ENCODE measurements at regions not wholly inside any gene's neighbourhood (a gene's known extent, or its start where the extent isn't known, plus 50 kb on each side); places are given as distances from the start of the nearest gene placed in this dataset.
"Not testable (repeated sequence)": the region's sequence is repeated elsewhere in the genome, so short reads cannot be mapped to it uniquely, and the experiment has no call there.

DNA sequence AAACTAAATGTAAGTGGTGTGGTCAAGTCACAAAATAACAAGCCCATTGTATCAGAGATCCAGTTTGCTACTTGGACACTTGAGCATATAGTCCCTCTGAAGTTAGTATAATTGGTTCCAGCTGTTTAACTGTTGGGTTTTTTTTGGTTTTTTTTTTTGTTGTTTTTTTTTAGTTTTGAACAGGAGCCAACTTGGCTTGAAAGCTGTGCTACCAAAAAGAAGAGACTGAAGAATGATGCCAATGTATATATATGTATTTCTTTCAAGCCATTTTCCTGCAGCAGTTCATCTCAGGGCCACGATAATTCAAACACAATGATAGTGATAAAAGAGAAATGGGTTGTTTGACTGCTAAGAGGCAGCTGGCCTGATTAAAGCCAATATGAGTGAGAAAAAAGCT lies 138.3 kb downstream of the PCDH18 start:
- no peak for DNase-seq (ENCODE audit: low spot score)

- DNase-seq (ENCODE audit: low spot score), result no peak
Observed at GRCh38 chr4:137393044-137393443, 139.2 kb downstream of the PCDH18 start.

- peak; percentile 24 for DNase-seq (ENCODE audit: low spot score)
Observed at GRCh38 chr4:137390707-137391106, 141.6 kb downstream of the PCDH18 start.

DNA sequence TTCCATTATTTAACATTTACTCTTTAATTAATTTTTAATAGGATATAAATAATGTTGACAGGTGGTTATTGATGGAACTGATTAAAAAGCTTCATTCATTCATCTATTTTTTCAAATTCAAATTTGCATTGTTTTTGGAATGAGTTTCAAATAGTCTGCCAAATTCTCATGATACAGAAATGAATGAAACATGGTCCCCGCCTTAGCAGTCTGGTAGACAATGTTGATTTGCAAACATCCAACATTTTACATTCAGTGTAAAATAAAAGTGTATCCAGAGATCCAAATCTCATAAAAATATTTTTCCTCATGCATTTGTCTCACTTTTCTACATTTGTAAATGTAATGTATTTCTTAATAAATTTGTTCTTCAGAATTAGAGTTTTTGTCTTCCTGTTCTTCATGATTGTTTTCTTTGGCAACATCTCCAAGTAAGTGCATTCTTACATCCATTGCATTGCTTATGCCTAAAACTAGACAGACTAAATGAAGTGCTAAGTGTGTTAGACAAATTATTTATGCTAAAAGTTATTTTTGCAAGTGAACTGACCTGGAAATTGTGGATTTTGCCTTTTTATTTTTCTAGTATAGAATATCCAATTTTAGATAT lies 142.3 kb downstream of the PCDH18 start:
- no peak for DNase-seq (ENCODE audit: low spot score)

- peak; percentile 56 for DNase-seq (ENCODE audit: low spot score)
Observed at GRCh38 chr4:137387924-137388323, 144.4 kb downstream of the PCDH18 start.

GRCh38 chr4:137384476-137384875 lies 147.8 kb downstream of the PCDH18 start:
- no peak for DNase-seq (ENCODE audit: low spot score)

DNA sequence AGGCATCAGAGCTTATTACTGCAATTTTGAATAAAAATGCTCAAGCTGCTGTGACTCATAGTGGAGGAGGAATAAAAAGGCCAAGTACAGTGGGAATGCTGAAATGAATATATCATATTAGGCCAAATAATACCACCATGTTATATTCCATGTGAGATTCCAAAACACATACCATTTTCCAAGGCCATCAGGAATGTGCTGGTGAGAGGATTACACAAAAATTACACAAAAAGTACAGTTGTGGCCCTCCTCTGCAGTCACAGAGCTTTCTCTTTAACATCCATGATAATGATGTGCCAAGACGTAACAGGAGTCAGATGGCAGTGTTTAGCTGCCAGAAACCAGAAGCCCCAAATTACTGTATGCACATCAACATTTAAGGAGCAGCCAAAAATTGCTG lies 153.5 kb downstream of the PCDH18 start:
- DNase-seq (ENCODE audit: low spot score), result peak; percentile 21

DNA sequence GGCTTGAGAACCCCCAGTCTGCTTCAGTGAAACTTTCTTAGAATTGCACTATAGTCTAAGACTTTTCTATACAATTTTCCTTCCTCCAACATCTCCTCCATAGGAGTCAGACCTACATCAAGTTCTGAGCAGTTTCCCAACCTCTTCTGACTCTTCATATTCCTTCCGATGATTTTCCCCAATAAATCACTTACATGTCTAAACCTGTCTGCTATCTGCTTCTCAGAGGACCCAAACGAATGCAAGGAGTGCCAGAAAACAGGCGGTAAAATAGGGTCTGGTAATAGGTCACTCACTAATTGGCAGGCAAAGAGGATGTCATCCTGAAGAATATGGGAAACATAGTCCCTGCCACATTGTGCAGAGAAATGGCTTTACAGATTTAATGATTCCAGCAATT lies 153.9 kb downstream of the PCDH18 start:
- DNase-seq (ENCODE audit: low spot score), result no peak

GRCh38 chr4:137376312-137376711 lies 156.0 kb downstream of the PCDH18 start:
- no peak for DNase-seq (ENCODE audit: low spot score)

- peak; percentile 19 for DNase-seq (ENCODE audit: low spot score)
Observed at GRCh38 chr4:137375111-137375850, 157.0 kb downstream of the PCDH18 start.

GRCh38 chr4:137370679-137371078 lies 161.6 kb downstream of the PCDH18 start:
- DNase-seq (ENCODE audit: low spot score), result no peak

GRCh38 chr4:137370206-137370633 lies 162.1 kb downstream of the PCDH18 start:
- peak; percentile 23 for DNase-seq (ENCODE audit: low spot score)

- DNase-seq (ENCODE audit: low spot score), result peak; percentile 62
Observed at GRCh38 chr4:137367620-137368019, 164.7 kb downstream of the PCDH18 start.

DNA sequence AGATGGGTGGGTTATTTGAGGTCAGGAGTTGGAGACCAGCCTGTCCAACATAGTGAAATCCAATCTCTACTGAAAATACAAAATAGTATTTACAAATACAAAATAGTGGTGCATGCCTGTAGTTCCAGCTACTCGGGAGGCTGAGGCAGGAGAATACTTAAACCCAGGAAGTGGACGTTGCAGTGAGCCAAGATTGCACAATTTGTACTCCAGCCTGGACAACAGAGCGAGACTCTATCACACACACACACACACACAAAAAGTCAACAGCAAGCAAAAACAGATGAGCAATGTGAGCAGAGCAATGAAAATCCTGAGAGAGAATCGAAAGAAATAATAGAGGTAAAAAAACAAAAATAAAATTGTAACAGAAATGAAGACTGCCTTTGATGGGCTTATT lies 168.8 kb downstream of the PCDH18 start:
- no peak for DNase-seq (ENCODE audit: low spot score)

DNA sequence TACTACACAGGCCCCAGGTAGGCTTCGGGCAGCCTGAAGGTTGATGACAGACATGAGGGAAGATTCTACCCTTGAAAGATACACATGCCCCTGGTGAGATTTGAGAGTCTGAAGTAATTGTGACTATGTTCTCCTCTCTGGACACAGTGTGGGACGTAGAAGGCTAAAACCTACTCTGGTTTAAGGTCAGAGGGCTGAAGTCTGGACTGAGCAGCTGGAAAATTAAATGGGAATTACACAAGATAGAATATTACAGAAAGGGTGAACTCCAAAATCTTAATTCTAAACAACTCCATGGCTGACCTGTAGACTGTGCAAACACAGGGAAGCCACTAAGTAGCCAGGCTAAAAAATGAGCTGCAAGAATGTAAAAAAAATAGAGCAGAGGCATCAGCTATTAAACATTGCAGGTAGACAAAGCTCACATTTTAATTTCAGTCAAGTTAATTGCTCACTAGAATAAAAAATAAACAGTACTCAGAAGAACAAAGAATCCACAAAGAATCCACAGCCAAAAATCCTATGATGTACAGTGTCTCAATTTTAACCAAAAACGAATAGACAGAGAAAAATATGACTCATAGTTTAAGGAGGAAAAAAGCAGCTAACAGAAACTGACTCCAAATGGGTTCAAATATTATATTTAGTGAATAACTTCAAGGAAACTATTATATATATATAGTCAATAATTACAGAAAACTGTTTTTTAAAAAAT lies 170.4 kb downstream of the PCDH18 start:
- peak; percentile 7 for DNase-seq (ENCODE audit: low spot score)

- DNase-seq (ENCODE audit: low spot score), result no peak
Observed at GRCh38 chr4:137360761-137361160, 171.5 kb downstream of the PCDH18 start.

- DNase-seq (ENCODE audit: low spot score), result peak; percentile 23
Observed at GRCh38 chr4:137359691-137360315, 172.5 kb downstream of the PCDH18 start.

- DNase-seq (ENCODE audit: low spot score), result not testable (repeated sequence)
Observed at GRCh38 chr4:137354562-137354961, 177.7 kb downstream of the PCDH18 start.

GRCh38 chr4:137347371-137347770 lies 184.9 kb downstream of the PCDH18 start:
- DNase-seq (ENCODE audit: low spot score), result no peak

DNA sequence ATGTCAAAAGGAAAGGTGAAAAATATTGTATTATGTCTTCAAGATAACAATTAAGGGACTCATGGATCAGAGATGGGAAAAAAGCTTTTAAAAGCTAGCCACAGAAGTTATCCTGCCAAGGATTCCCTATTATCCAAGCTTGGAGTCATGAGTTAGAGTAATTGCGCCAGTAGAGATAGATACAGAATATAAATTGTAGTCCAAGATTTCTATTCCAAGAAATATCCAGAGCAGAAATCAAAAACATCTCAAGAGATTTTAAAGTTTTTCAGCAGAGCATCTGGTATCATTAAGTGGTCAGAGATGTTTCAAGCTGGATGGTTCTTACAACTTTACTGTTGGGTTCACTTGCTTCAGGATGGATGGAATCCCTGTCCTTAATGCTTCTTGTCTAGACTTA lies 186.7 kb downstream of the PCDH18 start:
- DNase-seq (ENCODE audit: low spot score), result no peak

DNA sequence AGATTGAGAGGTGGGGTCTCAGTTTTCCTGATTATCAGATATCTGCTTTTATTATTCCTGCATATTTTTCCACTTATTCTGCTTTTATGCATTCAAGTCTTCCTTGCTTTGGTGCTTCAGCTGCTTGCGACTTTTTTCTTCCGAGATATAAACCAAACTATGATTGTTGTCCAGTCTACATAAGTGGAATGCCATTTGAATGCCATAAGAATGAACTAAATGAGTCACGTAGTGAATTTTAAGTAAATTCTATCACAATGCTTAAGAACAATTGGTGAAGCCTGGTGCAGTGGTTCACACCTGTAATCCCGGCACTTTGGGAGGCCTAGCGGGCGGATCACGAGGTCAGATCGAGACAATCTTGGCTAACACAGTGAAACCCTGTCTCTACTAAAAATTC lies 189.1 kb downstream of the PCDH18 start:
- no peak for DNase-seq (ENCODE audit: low spot score)

DNA sequence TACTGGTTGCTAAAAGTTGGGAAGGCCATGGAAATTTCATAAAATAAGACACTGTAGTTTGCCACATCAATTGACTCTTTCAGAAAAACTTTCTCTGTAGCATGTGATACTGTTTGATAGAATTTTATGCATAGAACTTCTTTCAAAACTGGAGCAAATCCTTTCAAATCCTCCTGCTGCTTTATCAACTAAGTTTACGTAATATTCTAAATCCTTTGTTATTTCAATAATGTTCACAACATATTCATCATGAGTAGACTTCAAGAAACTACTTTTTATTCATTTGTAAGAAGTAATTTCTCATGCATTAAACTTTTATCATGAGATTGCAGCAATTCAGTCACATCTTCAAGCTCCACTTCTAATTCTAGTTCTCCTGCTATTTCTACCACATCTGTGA lies 199.3 kb downstream of the PCDH18 start:
- no peak for DNase-seq (ENCODE audit: low spot score)

DNA sequence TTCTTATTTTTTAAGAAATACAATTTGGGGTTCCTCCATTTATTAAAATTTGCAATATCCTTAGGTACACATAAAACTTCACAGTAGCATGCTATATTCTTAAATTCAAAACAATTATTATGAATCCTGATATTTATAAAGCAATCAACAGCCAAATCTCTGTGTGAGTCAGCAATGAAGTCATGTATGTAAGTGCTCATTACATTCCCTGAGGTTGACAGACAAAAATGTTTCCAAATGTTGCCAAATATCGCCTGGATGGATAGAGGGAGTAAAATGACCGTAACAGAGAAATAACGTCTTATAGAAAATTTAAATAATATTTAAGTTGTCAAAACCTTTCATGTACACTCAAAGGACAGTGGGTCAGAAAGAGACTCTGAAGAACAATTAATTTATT lies 220.0 kb downstream of the PCDH18 start:
- DNase-seq (ENCODE audit: low spot score), result no peak

Data from AG08395 (cell line).